ENCODE measurements at regions not wholly inside any gene's neighbourhood (a gene's known extent, or its start where the extent isn't known, plus 50 kb on each side); places are given as distances from the start of the nearest gene placed in this dataset.

DNA sequence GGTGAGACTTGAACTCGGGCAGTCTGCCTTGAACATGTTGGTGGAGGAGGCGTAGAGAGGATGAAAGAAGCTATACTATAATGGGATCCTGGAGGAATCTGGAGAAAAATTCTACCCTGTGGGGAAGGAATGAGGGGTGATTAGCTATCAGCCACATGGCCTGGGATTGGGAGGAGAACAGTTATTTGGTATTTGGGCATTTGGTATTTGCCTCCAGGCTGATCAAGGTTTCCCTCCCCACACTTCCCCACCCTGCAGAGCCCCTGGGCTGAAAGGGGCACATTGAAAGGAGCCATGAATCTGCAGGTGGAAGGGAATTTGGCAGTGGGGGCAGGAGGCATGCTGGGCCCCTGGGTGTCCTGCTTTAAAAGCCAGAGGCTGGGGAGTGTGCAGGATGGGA lies 235.3 kb downstream of the INHBA start:
- TF ChIP-seq POLR2A (IDR thresholded peaks at IDR 0.05) = no peak
- TF ChIP-seq POLR2AphosphoS5 (IDR thresholded peaks at IDR 0.05) = no peak
